ENCODE measurements at regions not wholly inside any gene's neighbourhood (a gene's known extent, or its start where the extent isn't known, plus 50 kb on each side); places are given as distances from the start of the nearest gene placed in this dataset.
"Not testable (repeated sequence)": the region's sequence is repeated elsewhere in the genome, so short reads cannot be mapped to it uniquely, and the experiment has no call there.

GRCh38 chr1:193451001-193451400 lies 264.6 kb upstream of the B3GALT2 start:
- no peak for DNase-seq (ENCODE audit: low read depth)

GRCh38 chr1:193448682-193449461 lies 262.5 kb upstream of the B3GALT2 start:
- peak; percentile 36 for DNase-seq (ENCODE audit: low read depth)

- DNase-seq (ENCODE audit: low read depth) = no peak
Observed at GRCh38 chr1:193443886-193444285, 257.5 kb upstream of the B3GALT2 start.

- no peak for DNase-seq (ENCODE audit: low read depth)
Observed at GRCh38 chr1:193438771-193439170, 252.4 kb upstream of the B3GALT2 start.

GRCh38 chr1:193438312-193438711 lies 251.9 kb upstream of the B3GALT2 start:
- no peak for DNase-seq (ENCODE audit: low read depth)

- no peak for DNase-seq (ENCODE audit: low read depth)
Observed at GRCh38 chr1:193437785-193438184, 251.4 kb upstream of the B3GALT2 start.

- not testable (repeated sequence) for DNase-seq (ENCODE audit: low read depth)
Observed at GRCh38 chr1:193437333-193437732, 250.9 kb upstream of the B3GALT2 start.

GRCh38 chr1:193435781-193436180 lies 249.4 kb upstream of the B3GALT2 start:
- no peak for DNase-seq (ENCODE audit: low read depth)

GRCh38 chr1:193434319-193434718 lies 247.9 kb upstream of the B3GALT2 start:
- no peak for DNase-seq (ENCODE audit: low read depth)

- no peak for DNase-seq (ENCODE audit: low read depth)
Observed at GRCh38 chr1:193433599-193433998, 247.2 kb upstream of the B3GALT2 start.

- no peak for DNase-seq (ENCODE audit: low read depth)
Observed at GRCh38 chr1:193432979-193433587, 246.7 kb upstream of the B3GALT2 start.

- no peak for DNase-seq (ENCODE audit: low read depth)
Observed at GRCh38 chr1:193431265-193431977, 245.0 kb upstream of the B3GALT2 start.

- no peak for DNase-seq (ENCODE audit: low read depth)
Observed at GRCh38 chr1:193427524-193427923, 241.1 kb upstream of the B3GALT2 start.

- DNase-seq (ENCODE audit: low read depth) = no peak
Observed at GRCh38 chr1:193426061-193426460, 239.6 kb upstream of the B3GALT2 start.

GRCh38 chr1:193421487-193421886 lies 235.1 kb upstream of the B3GALT2 start:
- no peak for DNase-seq (ENCODE audit: low read depth)

- no peak for DNase-seq (ENCODE audit: low read depth)
Observed at GRCh38 chr1:193419295-193419694, 232.9 kb upstream of the B3GALT2 start.

- DNase-seq (ENCODE audit: low read depth) = no peak
Observed at GRCh38 chr1:193418745-193419058, 232.3 kb upstream of the B3GALT2 start.

- DNase-seq (ENCODE audit: low read depth) = peak; percentile 71
Observed at GRCh38 chr1:193417945-193418744, 231.7 kb upstream of the B3GALT2 start.

- DNase-seq (ENCODE audit: low read depth) = peak; percentile 66
Observed at GRCh38 chr1:193417403-193417802, 231.0 kb upstream of the B3GALT2 start.

GRCh38 chr1:193416226-193417024 lies 230.0 kb upstream of the B3GALT2 start:
- no peak for DNase-seq (ENCODE audit: low read depth)

GRCh38 chr1:193415256-193415655 lies 228.8 kb upstream of the B3GALT2 start:
- DNase-seq (ENCODE audit: low read depth) = no peak

- DNase-seq (ENCODE audit: low read depth) = no peak
Observed at GRCh38 chr1:193413376-193413775, 227.0 kb upstream of the B3GALT2 start.
